H1 (cell line): ENCODE measurements at regions not wholly inside any gene's neighbourhood (a gene's known extent, or its start where the extent isn't known, plus 50 kb on each side); places are given as distances from the start of the nearest gene placed in this dataset.

Source experiments
- CTCF ChIA-PET: fragments of 300-600 bp; sonication (Branson Sonifier 250); formaldehyde crosslinking; loops from one replicate; lab custom pipeline; 2021; ENCODE audit not compliant: partially characterized antibody; lab: Charles Lee
- POLR2A ChIA-PET: fragments of 300-600 bp; sonication (Branson Sonifier 250); formaldehyde crosslinking; loops from one replicate; lab custom pipeline; 2021; ENCODE audit warnings: inconsistent platforms; ENCODE audit not compliant: partially characterized antibody; lab: Charles Lee
- DNase-seq, 2 experiments: peaks; one replicate each; pipeline versions ENCODE4 v3.0.0 to v3.0.0-alpha.2; 2010 to 2022; ENCODE audit warnings: low spot score in 2 of 2, low read depth in 1 of 2, mixed read lengths in 1 of 2
- FAIRE-seq: peaks from 2 replicates; lab custom pipeline; 2011; peaks lifted over from hg19 to GRCh38; lab: Jason Lieb, UNC
- H2AFZ ChIP-seq: 2 replicates; pipeline ENCODE4 v1.8.1; 2012; ENCODE audit warnings: low read length, inconsistent platforms
- H2AK5ac ChIP-seq: 2 replicates; pipeline ENCODE4 v1.6.1; 2013; ENCODE audit warnings: low read depth, low read length
- H2BK120ac ChIP-seq: replicated peaks from 2 replicates; pipeline ENCODE3; 2013; ENCODE audit warnings: low read depth, low read length, inconsistent platforms
- H2BK12ac ChIP-seq: 2 replicates; pipeline ENCODE4 v1.6.1; 2013; ENCODE audit warnings: low read depth, low read length
- H2BK15ac ChIP-seq: 2 replicates; pipeline ENCODE4 v1.6.1; 2013; ENCODE audit warnings: low read length
- H2BK20ac ChIP-seq: 2 replicates; pipeline ENCODE4 v1.6.1; 2013; ENCODE audit warnings: low read length
- H2BK5ac ChIP-seq: 2 replicates; pipeline ENCODE4 v1.6.1; 2013; ENCODE audit warnings: low read depth, low read length
- H3K14ac ChIP-seq: 2 replicates; pipeline ENCODE4 v1.6.1; 2013; ENCODE audit warnings: inconsistent platforms; ENCODE audit not compliant: insufficient read length
- H3K18ac ChIP-seq: 2 replicates; pipeline ENCODE4 v1.6.1; 2013; ENCODE audit warnings: low read length; ENCODE audit errors: extremely low read depth
- H3K23ac ChIP-seq: 2 replicates; pipeline ENCODE4 v1.6.1; 2013; ENCODE audit warnings: inconsistent platforms; ENCODE audit not compliant: insufficient read length
- H3K23me2 ChIP-seq: 2 replicates; pipeline ENCODE4 v1.6.1; 2013; ENCODE audit warnings: low read depth, low read length
- H3K27ac ChIP-seq: 2 replicates; pipeline ENCODE4 v1.6.1; 2011; ENCODE audit warnings: low read depth, low read length, inconsistent platforms
- H3K27me3 ChIP-seq, 4 experiments: replicated peaks in 1 of 4; 1 replicate in 1 of 4; 2 replicates in 3 of 4; pipeline versions ENCODE4 v1.6.1 to v1.8.1; 2011 to 2013; ENCODE audit warnings: low read length in 3 of 4, mild to moderate bottlenecking in 3 of 4, inconsistent platforms in 2 of 4, mixed read lengths in 2 of 4, moderate library complexity in 1 of 4; ENCODE audit not compliant: control insufficient read depth in 3 of 4, insufficient read depth in 3 of 4; ENCODE audit errors: extremely low read depth in 1 of 4
- H3K36me3 ChIP-seq, 4 experiments: 2 replicates each; pipeline versions ENCODE4 v1.6.1 to v1.8.1; 2011 to 2013; ENCODE audit warnings: mild to moderate bottlenecking in 4 of 4, low read length in 3 of 4, moderate library complexity in 2 of 4, control low read depth in 1 of 4, inconsistent platforms in 1 of 4; ENCODE audit not compliant: insufficient read depth in 4 of 4, control insufficient read depth in 2 of 4
- H3K4ac ChIP-seq: replicated peaks from 2 replicates; pipeline ENCODE3; 2013; ENCODE audit warnings: low read length, low read depth, mixed read lengths, inconsistent platforms; ENCODE audit not compliant: insufficient read length
- H3K4me1 ChIP-seq, 4 experiments: replicated peaks in 1 of 4; 1 replicate in 1 of 4; 2 replicates in 3 of 4; pipeline versions ENCODE4 v1.6.1 to v1.8.1; 2011 to 2013; ENCODE audit warnings: low read length in 3 of 4, inconsistent platforms in 2 of 4, mixed read lengths in 1 of 4; ENCODE audit not compliant: insufficient read depth in 4 of 4, control insufficient read depth in 3 of 4
- H3K4me2 ChIP-seq, 2 experiments: 2 replicates each; pipeline versions ENCODE4 v1.6.1 to v1.8.1; 2011 to 2013; ENCODE audit warnings: low read depth in 2 of 2, low read length in 2 of 2, control low read depth in 1 of 2, inconsistent platforms in 1 of 2, mild to moderate bottlenecking in 1 of 2; ENCODE audit not compliant: insufficient read depth in 1 of 2
- H3K4me3 ChIP-seq, 4 experiments: fragments of 200-600, 300-600 bp in 1 of 4; sonication (generic), shearing (Covaris generic), sonication (Bioruptor Twin) in 1 of 4; 2 replicates each; pipeline versions ENCODE4 v1.5.1 to v1.8.1; 2011 to 2016; ENCODE audit warnings: low read length in 4 of 4, low read depth in 3 of 4, control low read depth in 2 of 4, inconsistent platforms in 2 of 4, mild to moderate bottlenecking in 2 of 4, mixed read lengths in 1 of 4, moderate library complexity in 1 of 4; ENCODE audit not compliant: insufficient read depth in 2 of 4; ENCODE audit errors: extremely low read depth in 1 of 4
- H3K56ac ChIP-seq: replicated peaks from 2 replicates; pipeline ENCODE3; 2013; ENCODE audit warnings: low read depth, mild to moderate bottlenecking, mixed read lengths, low read length, inconsistent platforms; ENCODE audit not compliant: insufficient read length
- H3K79me1 ChIP-seq: 2 replicates; pipeline ENCODE4 v1.6.1; 2013; ENCODE audit warnings: low read depth, low read length, control low read depth
- H3K79me2 ChIP-seq, 2 experiments: 2 replicates each; pipeline versions ENCODE4 v1.6.1 to v1.8.1; 2012 to 2013; ENCODE audit warnings: low read length in 2 of 2, mild to moderate bottlenecking in 2 of 2, inconsistent platforms in 1 of 2; ENCODE audit not compliant: insufficient read depth in 2 of 2, control insufficient read depth in 1 of 2
- H3K9ac ChIP-seq, 4 experiments: replicated peaks in 1 of 4; 1 replicate in 1 of 4; 2 replicates in 3 of 4; pipeline versions ENCODE4 v1.6.1 to v1.8.1; 2011 to 2013; ENCODE audit warnings: low read depth in 3 of 4, low read length in 3 of 4, control low read depth in 2 of 4, mild to moderate bottlenecking in 2 of 4, moderate library complexity in 2 of 4, inconsistent platforms in 1 of 4; ENCODE audit errors: extremely low read depth in 1 of 4
- H3K9me3 ChIP-seq, 2 experiments: 2 replicates each; pipeline versions ENCODE4 v1.6.1 to v1.8.1; 2012 to 2013; ENCODE audit warnings: mild to moderate bottlenecking in 2 of 2, moderate library complexity in 2 of 2, control low read depth in 1 of 2, inconsistent platforms in 1 of 2, low read depth in 1 of 2, low read length in 1 of 2, mixed read lengths in 1 of 2; ENCODE audit not compliant: insufficient read depth in 2 of 2
- H4K20me1 ChIP-seq, 2 experiments: replicated peaks in 1 of 2; 2 replicates each; pipeline versions ENCODE3 to v1.8.1; 2011 to 2013; ENCODE audit warnings: inconsistent platforms in 2 of 2, low read length in 2 of 2, mild to moderate bottlenecking in 1 of 2; ENCODE audit not compliant: insufficient read depth in 2 of 2, control insufficient read depth in 1 of 2
- H4K5ac ChIP-seq: 2 replicates; pipeline ENCODE4 v1.6.1; 2013; ENCODE audit warnings: low read length, low read depth, mixed read lengths, inconsistent platforms; ENCODE audit not compliant: insufficient read length
- H4K8ac ChIP-seq: 2 replicates; pipeline ENCODE4 v1.8.0; 2013; ENCODE audit warnings: mild to moderate bottlenecking, moderate library complexity, low read length, inconsistent platforms; ENCODE audit not compliant: insufficient read depth; ENCODE audit errors: extremely low read depth
- H4K91ac ChIP-seq: replicated peaks from 2 replicates; pipeline ENCODE3; 2013; ENCODE audit warnings: low read length, mixed read lengths, inconsistent platforms; ENCODE audit not compliant: insufficient read length
- CEBPB ChIP-seq: IDR thresholded peaks from 2 replicates; pipeline ENCODE4 v1.6.1; 2012; ENCODE audit warnings: low read depth, low read length
- EZH2 ChIP-seq: fragments of 200-600 bp; sonication (generic); IDR thresholded peaks from 2 replicates; pipeline ENCODE4 v1.7.1; 2012; ENCODE audit warnings: low read depth, mild to moderate bottlenecking, moderate library complexity, low read length, inconsistent platforms; ENCODE audit not compliant: severe bottlenecking
- HDAC2 ChIP-seq, 2 experiments: fragments of 300-600 bp in 1 of 2; sonication (generic) in 1 of 2; IDR thresholded peaks; 2 replicates each; pipeline ENCODE4 v1.6.1; 2011 to 2012; ENCODE audit warnings: low read depth in 2 of 2, low read length in 2 of 2, mild to moderate bottlenecking in 2 of 2, moderate library complexity in 2 of 2, borderline replicate concordance in 1 of 2, inconsistent platforms in 1 of 2
- MAFK ChIP-seq: IDR thresholded peaks from 2 replicates; pipeline ENCODE4 v1.6.1; 2012; ENCODE audit warnings: low read depth, mild to moderate bottlenecking, improper control_type of control experiment, low read length
- NRF1 ChIP-seq: IDR thresholded peaks from 2 replicates; pipeline ENCODE4 v1.6.1; 2011; ENCODE audit warnings: mild to moderate bottlenecking, low read depth, low read length, improper control_type of control experiment
- PHF8 ChIP-seq: fragments of 200-600 bp; sonication (generic); conservative IDR thresholded peaks from 2 replicates; pipeline ENCODE4 v1.7.1; 2012; ENCODE audit warnings: low read depth, mild to moderate bottlenecking, inconsistent platforms, low read length, moderate library complexity
- SP4 ChIP-seq: IDR thresholded peaks from 2 replicates; pipeline ENCODE4 v1.6.1; 2012; ENCODE audit warnings: low read length, inconsistent platforms
- USF2 ChIP-seq: IDR thresholded peaks from 2 replicates; pipeline ENCODE4 v1.6.1; 2011; ENCODE audit warnings: low read length, improper control_type of control experiment
- YY1 ChIP-seq: IDR thresholded peaks from 2 replicates; pipeline ENCODE4 v1.6.1; 2011; ENCODE audit warnings: low read depth, mild to moderate bottlenecking, low read length
- WGBS, 2 experiments: shearing (Covaris generic) in 1 of 2; methylation state at CpG; one replicate each; pipeline versions ENCODE4 v1.1.6 to v1.1.7; 2013 to 2015; ENCODE audit warnings: low lambda C conversion rate in 2 of 2, mixed read lengths in 2 of 2, inconsistent platforms in 1 of 2, low coverage in 1 of 2, missing lambda C conversion rate in 1 of 2; ENCODE audit not compliant: insufficient replicate concordance in 2 of 2, insufficient coverage in 1 of 2, insufficient read length in 1 of 2; ENCODE audit errors: extremely low coverage in 1 of 2, missing lambda C conversion rate in 1 of 2; 5-methylcytosine and 5-hydroxymethylcytosine counted together

- DNase-seq, result no peak
- 100% methylated on average over 1 of the region's 1 CpG; no CpG with 5 or more reads in 1 of the 2 experiments for WGBS, 2 experiments
- H3K79me2 ChIP-seq, result no peaks in the 10 kb centered on the region
Measured at GRCh38 chr3:109982201-109982600, 644.9 kb upstream of the DPPA4 start.

More at GRCh38 chr3:109982201-109982600, 644.9 kb upstream of the DPPA4 start:
- H3K4me3 ChIP-seq, result no peak overlapping the region
- no peak overlapping the region for H3K9ac ChIP-seq
- H3K14ac ChIP-seq, result no peak overlapping the region
- no peaks in the 10 kb centered on the region for H3K79me1 ChIP-seq
- no peak overlapping the region for H4K8ac ChIP-seq
- no peaks in the 10 kb centered on the region for H3K4me1 ChIP-seq
- no peak overlapping the region for H4K5ac ChIP-seq
- TF ChIP-seq HDAC2 (IDR thresholded peaks at IDR 0.05; ENCODE audit: borderline replicate concordance in 1 of 2, low read depth in 2 of 2, low read length in 2 of 2) (no peak), CEBPB (no peak), NRF1 (no peak), SP4 (no peak), MAFK (no peak), YY1 (no peak), EZH2 (no peak), USF2 (no peak), PHF8 (no peak)
- TF ChIP-seq, all 59 proteins: peak for 0
- Histone ChIP-seq H3K36me3 (no peaks in the 10 kb centered on the region), H3K23me2 (no peaks in the 10 kb centered on the region), H4K91ac (no peak overlapping the region), H2BK20ac (no peak overlapping the region), H3K27me3 (no peaks in the 10 kb centered on the region), H3K27ac (no peak overlapping the region), H2BK15ac (no peak overlapping the region), H4K20me1 (no peaks in the 10 kb centered on the region), H3K56ac (no peak overlapping the region), H3K9me3 (no peaks in the 10 kb centered on the region), H3K23ac (no peak overlapping the region), H2BK120ac (no peak overlapping the region), H2BK5ac (no peak overlapping the region), H2AFZ (no peak overlapping the region), H2BK12ac (no peak overlapping the region), H2AK5ac (no peak overlapping the region), H3K4me2 (no peak overlapping the region), H3K4ac (no peak overlapping the region), H3K18ac (no peak overlapping the region)
- CTCF ChIA-PET, result interaction anchor here (0.6 kb wide), 1 partner anchor 28 kb away, joined by 3 read pairs; no protein-coding TSS in a partner anchor
- no peak for FAIRE-seq
- POLR2A ChIA-PET, result no interaction called here
